ENCODE measurements at regions not wholly inside any gene's neighbourhood (a gene's known extent, or its start where the extent isn't known, plus 50 kb on each side); places are given as distances from the start of the nearest gene placed in this dataset.
"Not testable (repeated sequence)": the region's sequence is repeated elsewhere in the genome, so short reads cannot be mapped to it uniquely, and the experiment has no call there.

- no peak for DNase-seq (ENCODE audit: low spot score)
- in situ Hi-C loops (cut with MboI; ENCODE audit: low sequenced_read_pairs, unreplicated experiment), result no loop called here
- TF ChIP-seq CTCF (IDR thresholded peaks at IDR 0.05; ENCODE audit: borderline replicate concordance, control extremely low read depth, extremely low read depth, insufficient read depth, missing control alignments), result no peak
Observed at GRCh38 chrX:94850811-94851210, 1176.8 kb downstream of the FAM133A start.

GRCh38 chrX:94854251-94854650 lies 1180.2 kb downstream of the FAM133A start:
- no peak for TF ChIP-seq CTCF (IDR thresholded peaks at IDR 0.05; ENCODE audit: borderline replicate concordance, control extremely low read depth, extremely low read depth, insufficient read depth, missing control alignments)
- in situ Hi-C loops (cut with MboI; ENCODE audit: low sequenced_read_pairs, unreplicated experiment), result no loop called here
- no peak for DNase-seq (ENCODE audit: low spot score)

- in situ Hi-C loops (cut with MboI; ENCODE audit: low sequenced_read_pairs, unreplicated experiment); DNase-seq (ENCODE audit: low spot score): not testable (repeated sequence)
Observed at GRCh38 chrX:94862470-94862869, 1188.5 kb downstream of the FAM133A start.

GRCh38 chrX:94871640-94872039 lies 1197.6 kb downstream of the FAM133A start:
- in situ Hi-C loops (cut with MboI; ENCODE audit: low sequenced_read_pairs, unreplicated experiment), result no loop called here
- TF ChIP-seq CTCF (IDR thresholded peaks at IDR 0.05; ENCODE audit: borderline replicate concordance, control extremely low read depth, extremely low read depth, insufficient read depth, missing control alignments), result no peak
- no peak for DNase-seq (ENCODE audit: low spot score)

GRCh38 chrX:94901849-94902248 lies 1227.8 kb downstream of the FAM133A start:
- DNase-seq (ENCODE audit: low spot score), result no peak
- in situ Hi-C loops (cut with MboI; ENCODE audit: low sequenced_read_pairs, unreplicated experiment), result no loop called here
- TF ChIP-seq CTCF (IDR thresholded peaks at IDR 0.05; ENCODE audit: borderline replicate concordance, control extremely low read depth, extremely low read depth, insufficient read depth, missing control alignments), result no peak

GRCh38 chrX:94908171-94908570 lies 1234.2 kb downstream of the FAM133A start:
- no peak for DNase-seq (ENCODE audit: low spot score)
- no peak for TF ChIP-seq CTCF (IDR thresholded peaks at IDR 0.05; ENCODE audit: borderline replicate concordance, control extremely low read depth, extremely low read depth, insufficient read depth, missing control alignments)
- in situ Hi-C loops (cut with MboI; ENCODE audit: low sequenced_read_pairs, unreplicated experiment), result no loop called here

GRCh38 chrX:94908648-94909047 lies 1234.6 kb downstream of the FAM133A start:
- TF ChIP-seq CTCF (IDR thresholded peaks at IDR 0.05; ENCODE audit: borderline replicate concordance, control extremely low read depth, extremely low read depth, insufficient read depth, missing control alignments), result no peak
- in situ Hi-C loops (cut with MboI; ENCODE audit: low sequenced_read_pairs, unreplicated experiment), result no loop called here
- no peak for DNase-seq (ENCODE audit: low spot score)
